ENCODE measurements at regions not wholly inside any gene's neighbourhood (a gene's known extent, or its start where the extent isn't known, plus 50 kb on each side); places are given as distances from the start of the nearest gene placed in this dataset.

DNA sequence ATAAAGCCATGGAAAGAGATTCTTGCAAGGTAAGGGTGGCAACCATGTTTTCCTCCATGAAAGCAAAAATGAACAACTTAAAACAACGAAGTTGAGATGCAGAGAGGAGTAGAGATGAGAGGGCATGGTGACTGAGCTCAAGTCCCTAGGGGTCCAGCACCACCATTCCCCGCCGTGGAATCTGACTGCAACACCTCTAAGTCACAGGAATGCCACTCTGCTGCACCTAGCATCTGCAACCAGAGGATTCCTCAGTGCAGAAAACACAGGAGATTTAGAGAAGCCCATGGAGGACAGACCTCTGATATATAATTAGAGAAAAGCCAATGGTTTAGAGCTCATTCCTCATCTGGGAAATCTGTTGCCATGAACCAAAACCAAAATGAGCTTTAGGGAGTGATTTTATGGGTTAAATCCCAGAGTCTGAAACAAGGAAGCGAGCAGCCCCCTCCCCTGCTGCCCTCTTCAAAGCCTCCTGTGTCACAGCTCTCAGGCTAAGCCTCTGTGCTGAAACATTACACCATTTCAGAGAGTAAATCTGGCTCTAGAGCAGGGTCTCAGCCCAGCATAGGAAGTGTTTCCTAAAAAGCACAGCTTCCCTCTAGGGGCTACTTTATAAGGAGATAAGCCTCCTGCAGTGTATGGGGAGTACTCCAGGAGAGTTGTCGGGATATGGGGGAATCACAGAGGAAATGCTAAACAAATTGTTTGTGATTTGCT is 1043.6 kb downstream of the UQCRFS1 start:
- H3K27me3 ChIP-seq (ENCODE audit: insufficient read depth, low read length): no peaks in the 10 kb centered on the region
- peak overlapping the region; percentile 32 for H3K4me2 ChIP-seq (ENCODE audit: insufficient read depth, insufficient read length, low read length)
- peak overlapping the region; percentile 1; the same call in 1 of the 2 replicates for H3K14ac ChIP-seq (ENCODE audit: insufficient read depth, low read length)
- peak; percentile 64 for DNase-seq
- H2AK5ac ChIP-seq (ENCODE audit: insufficient read length, low read length): no peak overlapping the region
- Mint-ChIP-seq H3K27ac (peak overlapping the region; percentile 73 to 96 (median 96)), H3K4me1 (peaks cover 48 to 54% of the 10 kb centered on the region in 2 experiments), H3K9me3 (peaks cover 0 to 4% of the 10 kb centered on the region in 2 experiments; a peak in 2 of 5 replicates), H3K36me3 (ENCODE audit: insufficient read depth in 1 of 3, low read depth in 3 of 3) (peaks cover 0 to 4% (median 0%) of the 10 kb centered on the region in 3 experiments; a peak in 1 of 7 replicates), H3K4me3 (peak overlapping the region; percentile 23 to 56; a peak in 3 of 5 replicates), H3K27me3 (ENCODE audit: low read depth) (peaks cover 2% of the 10 kb centered on the region)
- H3K9ac ChIP-seq (ENCODE audit: extremely low read depth, insufficient read length, low read length): no peak overlapping the region
- H3K23ac ChIP-seq (ENCODE audit: insufficient read length, low read depth, low read length): no peak overlapping the region
- no peak overlapping the region for H4K91ac ChIP-seq (ENCODE audit: insufficient read length, low read depth, low read length)
- no peak overlapping the region for H2BK12ac ChIP-seq (ENCODE audit: insufficient read length, low read depth, low read length)
- H3K79me1 ChIP-seq (ENCODE audit: insufficient read depth, low read depth, low read length, poor library complexity, severe bottlenecking): no peaks in the 10 kb centered on the region
- H3K23me2 ChIP-seq (ENCODE audit: insufficient read length, low read depth, low read length, poor library complexity, severe bottlenecking): no peaks in the 10 kb centered on the region
- WGBS (ENCODE audit: extremely low coverage, insufficient read length, low lambda C conversion rate): no CpG with 5 or more reads among the region's 5 CpGs
- no peak overlapping the region for H3K56ac ChIP-seq (ENCODE audit: insufficient read length, low read depth, low read length)
- H4K5ac ChIP-seq (ENCODE audit: insufficient read length, low read depth, low read length): no peak overlapping the region
- no peak overlapping the region for H4K8ac ChIP-seq (replicated peaks; ENCODE audit: insufficient read length, low read depth, low read length)
- H3K4ac ChIP-seq (ENCODE audit: low read depth, low read length): no peak overlapping the region
- no peak overlapping the region for H2BK120ac ChIP-seq (ENCODE audit: low read depth, low read length, poor library complexity, severe bottlenecking)
- no peaks in the 10 kb centered on the region for H3K79me2 ChIP-seq (ENCODE audit: insufficient read depth, low read length)
- H3T11ph ChIP-seq (ENCODE audit: low read length): no peak overlapping the region
- TF ChIP-seq, protein P1, sequence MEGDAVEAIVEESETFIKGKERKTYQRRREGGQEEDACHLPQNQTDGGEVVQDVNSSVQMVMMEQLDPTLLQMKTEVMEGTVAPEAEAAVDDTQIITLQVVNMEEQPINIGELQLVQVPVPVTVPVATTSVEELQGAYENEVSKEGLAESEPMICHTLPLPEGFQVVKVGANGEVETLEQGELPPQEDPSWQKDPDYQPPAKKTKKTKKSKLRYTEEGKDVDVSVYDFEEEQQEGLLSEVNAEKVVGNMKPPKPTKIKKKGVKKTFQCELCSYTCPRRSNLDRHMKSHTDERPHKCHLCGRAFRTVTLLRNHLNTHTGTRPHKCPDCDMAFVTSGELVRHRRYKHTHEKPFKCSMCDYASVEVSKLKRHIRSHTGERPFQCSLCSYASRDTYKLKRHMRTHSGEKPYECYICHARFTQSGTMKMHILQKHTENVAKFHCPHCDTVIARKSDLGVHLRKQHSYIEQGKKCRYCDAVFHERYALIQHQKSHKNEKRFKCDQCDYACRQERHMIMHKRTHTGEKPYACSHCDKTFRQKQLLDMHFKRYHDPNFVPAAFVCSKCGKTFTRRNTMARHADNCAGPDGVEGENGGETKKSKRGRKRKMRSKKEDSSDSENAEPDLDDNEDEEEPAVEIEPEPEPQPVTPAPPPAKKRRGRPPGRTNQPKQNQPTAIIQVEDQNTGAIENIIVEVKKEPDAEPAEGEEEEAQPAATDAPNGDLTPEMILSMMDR (conservative IDR thresholded peaks at IDR 0.05): no peak
- H4K20me1 ChIP-seq (ENCODE audit: control insufficient read depth, insufficient read depth, insufficient read length): no peaks in the 10 kb centered on the region
- no peak overlapping the region for H2BK15ac ChIP-seq (ENCODE audit: low read depth, low read length)
- peaks cover 15% of the 10 kb centered on the region; the same call in 1 of the 2 replicates for H3K4me1 ChIP-seq (ENCODE audit: insufficient read depth, low read length)
- H2AFZ ChIP-seq (ENCODE audit: low read length): no peak overlapping the region
- no peak overlapping the region for H2BK5ac ChIP-seq (ENCODE audit: insufficient read length, low read length)
- peak overlapping the region; percentile 54 for H3K18ac ChIP-seq (ENCODE audit: insufficient read length, low read depth, low read length)
- no peaks in the 10 kb centered on the region for H3K9me3 ChIP-seq (ENCODE audit: control insufficient read depth, low read depth, low read length)
- no peak overlapping the region for H2BK20ac ChIP-seq (ENCODE audit: low read depth, low read length, poor library complexity, severe bottlenecking)
- H3K27ac ChIP-seq (ENCODE audit: insufficient read length, low read depth, low read length): peak overlapping the region; percentile 62
